ENCODE measurements at regions not wholly inside any gene's neighbourhood (a gene's known extent, or its start where the extent isn't known, plus 50 kb on each side); places are given as distances from the start of the nearest gene placed in this dataset.

GRCh38 chr2:180901331-180901730, 79.1 kb upstream of the UBE2E3 start:
- TF ChIP-seq CTCF (IDR thresholded peaks at IDR 0.05 in 8 of 11, conservative IDR thresholded peaks at IDR 0.05 in 3 of 11): no peak
- no peak for TF ChIP-seq POLR2A (IDR thresholded peaks at IDR 0.05)
- TF ChIP-seq POLR2AphosphoS5 (IDR thresholded peaks at IDR 0.05): no peak

Data from spleen (tissue), 7 donors.